Stromal cell of bone marrow (primary cell): ENCODE measurements at regions not wholly inside any gene's neighbourhood (a gene's known extent, or its start where the extent isn't known, plus 50 kb on each side); places are given as distances from the start of the nearest gene placed in this dataset.
"Not testable (repeated sequence)": the region's sequence is repeated elsewhere in the genome, so short reads cannot be mapped to it uniquely, and the experiment has no call there.

Experiments
- DNase-seq: peaks from one replicate; pipeline ENCODE4 v3.0.0-alpha.2; 2012; ENCODE audit warnings: low read depth

DNA sequence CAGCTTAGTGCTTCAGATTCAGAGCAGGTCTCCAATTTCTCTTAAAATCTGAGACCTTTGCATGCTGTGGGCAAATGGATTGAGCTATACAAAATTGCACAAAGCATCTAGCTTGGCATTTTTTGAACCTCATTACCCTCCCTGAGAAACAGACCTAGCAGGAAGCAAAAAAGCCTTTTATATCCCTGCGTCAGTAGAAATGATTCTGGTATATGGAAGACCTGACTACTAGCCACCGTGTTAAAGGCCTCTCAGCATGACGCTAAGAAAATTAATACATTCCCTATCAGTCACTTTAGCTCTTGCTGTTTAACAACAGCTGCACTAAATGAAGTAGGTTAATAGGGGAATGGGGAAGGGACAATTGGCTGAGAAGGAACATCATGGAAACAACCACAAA, 110.7 kb upstream of the SMLR1 start:
- DNase-seq, result no peak

DNA sequence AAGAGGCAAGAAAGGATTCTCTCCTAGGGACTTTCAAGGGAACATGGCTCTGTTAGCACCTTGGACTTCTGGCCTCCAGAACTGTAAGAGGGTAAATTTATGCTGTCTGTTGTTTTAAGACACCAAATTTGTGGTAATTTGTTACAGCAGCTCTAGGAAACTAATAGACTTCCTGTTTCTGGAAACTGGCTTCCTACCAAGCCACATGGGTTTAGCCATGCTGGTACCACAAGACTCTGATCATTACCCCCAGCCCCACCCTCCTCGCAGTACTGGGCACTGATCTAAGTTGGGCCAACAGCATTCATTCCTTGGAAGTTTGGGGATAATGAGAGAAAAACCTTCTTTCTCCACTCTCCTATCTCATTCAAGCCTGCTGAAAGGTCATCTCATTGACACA, 109.5 kb upstream of the SMLR1 start:
- DNase-seq, result no peak

DNA sequence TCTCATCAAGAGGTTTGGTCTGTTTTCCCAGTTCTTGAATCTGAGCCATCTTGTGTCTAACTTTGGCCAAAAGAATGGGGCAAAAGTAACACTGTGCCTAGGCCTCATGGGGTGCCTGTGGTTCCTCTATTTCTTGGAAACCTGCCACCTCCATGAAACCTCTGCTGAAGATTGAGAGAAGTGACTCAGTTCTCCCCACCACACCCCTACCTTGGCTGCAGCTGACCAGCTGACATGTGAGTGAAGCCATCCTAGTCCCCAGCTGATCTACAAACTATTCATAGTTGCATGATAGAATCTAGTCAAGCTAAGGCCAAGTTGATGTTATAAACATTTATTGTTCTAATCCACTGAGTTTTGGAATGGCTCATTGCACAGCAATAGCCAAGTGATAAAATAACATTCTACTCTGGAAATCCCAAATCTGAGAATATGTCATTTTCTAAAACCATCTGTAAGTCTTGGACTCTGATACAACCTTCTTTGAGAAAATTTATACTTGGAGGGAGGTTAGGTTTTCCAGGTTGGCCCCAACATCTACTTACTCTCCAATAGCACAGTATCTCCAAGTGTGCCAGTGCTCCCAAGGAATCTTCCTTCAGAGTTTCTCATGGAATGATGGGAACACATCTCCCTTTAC, 107.0 kb upstream of the SMLR1 start:
- peak; percentile 2 for DNase-seq

DNA sequence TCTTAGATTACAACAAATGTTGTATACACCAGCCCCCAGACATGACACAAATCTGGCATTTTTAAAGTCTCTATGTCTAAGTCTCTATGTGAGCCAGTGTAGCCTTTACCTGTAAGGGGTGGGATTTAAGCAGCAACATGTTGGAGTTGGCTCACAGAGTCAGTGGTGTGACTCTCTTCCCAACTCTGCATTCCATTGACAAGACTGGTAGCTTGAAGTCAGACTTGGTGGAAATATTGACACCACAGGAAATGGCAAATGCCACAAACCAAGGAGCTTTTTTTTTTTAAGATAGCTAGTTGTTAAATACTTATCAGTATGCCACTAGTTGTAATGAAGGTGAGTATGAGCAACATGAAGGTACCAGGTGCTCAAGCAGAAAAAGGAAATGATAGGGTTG, 103.1 kb upstream of the SMLR1 start:
- no peak for DNase-seq

DNA sequence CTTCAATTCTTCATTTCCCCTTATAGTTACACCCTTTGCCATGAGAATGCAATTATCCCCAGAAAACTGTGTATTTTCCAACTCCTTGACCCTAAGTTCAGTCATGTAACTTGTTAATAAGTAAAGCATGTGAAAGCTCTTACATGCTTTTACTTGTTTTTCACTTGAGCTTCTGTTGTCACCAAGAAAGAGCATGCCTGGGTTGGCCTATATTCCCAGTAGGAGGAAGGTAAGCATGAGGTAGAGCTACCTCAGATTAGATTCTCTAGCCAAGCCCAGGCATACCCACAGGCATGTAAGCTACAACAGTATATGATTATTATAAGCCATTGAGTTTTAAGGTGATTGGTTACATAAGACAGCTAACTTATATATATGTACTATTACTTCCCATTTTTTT, 101.7 kb upstream of the SMLR1 start:
- DNase-seq, result no peak

DNA sequence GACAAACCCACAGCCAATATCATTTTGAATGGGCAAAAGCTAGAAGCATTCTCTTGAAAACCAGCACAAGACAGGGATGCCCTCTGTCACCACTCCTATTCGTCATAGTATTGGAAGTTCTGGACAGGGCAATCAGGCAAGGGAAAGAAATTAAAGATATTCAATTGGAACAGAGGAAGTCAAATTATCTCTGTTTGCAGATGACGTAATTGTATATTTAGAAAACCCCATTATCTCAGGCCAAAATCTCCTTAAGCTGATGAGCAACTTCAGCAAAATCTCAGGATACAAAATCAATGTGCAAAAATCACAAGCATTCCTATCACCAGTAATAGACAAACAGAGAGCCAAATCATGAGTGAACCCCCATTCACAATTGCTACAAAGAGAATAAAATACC, 99.1 kb upstream of the SMLR1 start:
- DNase-seq, result not testable (repeated sequence)

DNA sequence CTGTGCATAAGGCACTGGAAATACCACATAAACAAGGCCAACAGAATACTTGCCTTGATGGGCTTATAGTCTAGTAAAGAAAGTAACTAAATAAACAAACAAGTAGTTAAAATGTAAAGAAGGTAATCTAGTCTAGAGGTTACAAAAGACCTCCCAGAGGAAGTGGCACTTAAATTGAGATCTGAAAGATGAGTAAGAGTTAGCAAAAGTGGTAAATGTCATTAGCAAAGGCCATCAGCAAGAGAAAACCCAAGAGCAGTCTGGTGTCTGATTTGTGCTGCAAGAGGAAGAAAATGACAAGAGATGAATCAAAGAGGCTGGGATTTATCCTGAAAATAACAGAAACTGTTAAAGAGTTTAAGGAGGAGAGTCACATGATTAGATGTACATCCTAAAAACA, 96.6 kb upstream of the SMLR1 start:
- no peak for DNase-seq

DNA sequence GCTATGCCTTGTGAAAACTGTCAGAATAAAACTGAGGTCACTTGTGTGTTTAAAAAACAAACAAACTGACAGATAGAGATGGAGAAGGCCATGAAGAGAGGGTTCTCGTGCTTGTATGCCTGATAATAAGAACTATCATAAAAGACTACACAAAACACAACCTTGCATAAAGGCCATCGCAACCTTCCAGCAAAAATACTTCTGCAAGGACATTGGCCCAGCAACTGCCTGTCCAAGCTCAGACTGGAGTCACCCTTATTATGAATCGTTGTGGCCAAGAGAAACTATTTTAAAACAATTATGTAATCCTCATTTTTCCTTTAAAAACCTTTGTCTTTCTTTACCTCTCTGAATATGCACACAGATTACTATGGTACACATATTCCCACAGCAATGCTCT, 93.0 kb upstream of the SMLR1 start:
- no peak for DNase-seq

DNA sequence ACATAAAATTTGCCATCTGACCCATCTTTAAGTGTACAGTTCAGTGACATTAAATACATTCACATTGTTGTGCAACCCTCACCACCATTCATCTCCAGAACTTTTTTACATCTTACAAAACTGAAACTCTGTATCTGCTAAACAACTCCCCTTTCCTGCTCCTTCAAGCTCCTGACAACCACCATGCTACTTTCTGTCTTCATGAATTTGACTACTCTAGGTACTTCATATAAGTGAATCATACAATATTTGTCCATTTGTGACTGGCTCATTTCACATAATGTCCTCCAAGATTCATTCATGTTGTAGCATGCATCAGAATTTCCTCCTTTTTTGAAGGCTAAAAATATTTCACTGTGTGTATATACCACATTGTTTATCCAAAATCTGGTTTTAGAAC, 86.9 kb upstream of the SMLR1 start:
- no peak for DNase-seq

DNA sequence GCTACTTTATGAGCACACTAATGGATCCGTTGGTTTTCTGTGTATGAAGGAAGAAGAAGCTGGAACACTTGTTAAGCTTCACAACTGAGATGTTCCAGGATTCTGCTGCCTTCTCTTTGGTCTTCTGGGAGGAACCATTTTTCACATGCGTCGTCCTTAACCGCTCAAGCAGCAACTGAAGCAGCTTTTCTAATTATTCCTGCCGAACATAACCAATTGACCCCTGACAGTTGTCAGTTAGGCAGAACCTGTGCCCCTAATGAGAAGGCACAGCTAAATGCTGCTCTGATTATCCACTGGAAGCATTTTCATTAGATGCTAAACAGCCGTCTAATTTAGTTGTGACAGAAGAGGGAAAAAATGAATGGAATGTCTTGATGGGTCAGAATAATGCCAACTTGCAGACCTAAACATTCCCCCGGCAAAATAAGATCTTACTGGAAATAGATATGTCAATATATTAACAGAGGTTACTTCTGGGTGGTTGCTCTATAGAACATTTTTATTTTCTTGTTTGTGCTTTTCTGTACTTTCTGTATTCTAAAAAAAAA, 85.0 kb upstream of the SMLR1 start:
- DNase-seq, result no peak

DNA sequence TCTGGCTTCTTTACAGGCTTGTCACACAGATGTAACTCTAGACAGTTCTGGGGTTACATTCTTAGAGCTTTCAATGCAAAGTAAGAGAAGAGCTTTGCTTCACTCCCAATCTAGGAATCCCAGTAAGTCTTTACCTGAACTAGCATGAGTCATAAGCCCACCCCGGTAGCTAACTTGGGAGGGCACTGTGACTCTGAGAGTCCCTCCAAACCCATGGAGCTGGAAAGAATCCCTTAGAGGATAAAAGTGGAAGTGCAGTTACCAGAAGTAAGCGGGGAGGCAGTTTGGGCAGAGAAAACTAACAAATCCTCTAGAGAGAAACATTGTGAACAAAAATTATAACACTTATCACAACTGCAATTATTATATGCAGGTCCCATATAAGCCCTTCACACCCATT, 84.0 kb upstream of the SMLR1 start:
- no peak for DNase-seq

DNA sequence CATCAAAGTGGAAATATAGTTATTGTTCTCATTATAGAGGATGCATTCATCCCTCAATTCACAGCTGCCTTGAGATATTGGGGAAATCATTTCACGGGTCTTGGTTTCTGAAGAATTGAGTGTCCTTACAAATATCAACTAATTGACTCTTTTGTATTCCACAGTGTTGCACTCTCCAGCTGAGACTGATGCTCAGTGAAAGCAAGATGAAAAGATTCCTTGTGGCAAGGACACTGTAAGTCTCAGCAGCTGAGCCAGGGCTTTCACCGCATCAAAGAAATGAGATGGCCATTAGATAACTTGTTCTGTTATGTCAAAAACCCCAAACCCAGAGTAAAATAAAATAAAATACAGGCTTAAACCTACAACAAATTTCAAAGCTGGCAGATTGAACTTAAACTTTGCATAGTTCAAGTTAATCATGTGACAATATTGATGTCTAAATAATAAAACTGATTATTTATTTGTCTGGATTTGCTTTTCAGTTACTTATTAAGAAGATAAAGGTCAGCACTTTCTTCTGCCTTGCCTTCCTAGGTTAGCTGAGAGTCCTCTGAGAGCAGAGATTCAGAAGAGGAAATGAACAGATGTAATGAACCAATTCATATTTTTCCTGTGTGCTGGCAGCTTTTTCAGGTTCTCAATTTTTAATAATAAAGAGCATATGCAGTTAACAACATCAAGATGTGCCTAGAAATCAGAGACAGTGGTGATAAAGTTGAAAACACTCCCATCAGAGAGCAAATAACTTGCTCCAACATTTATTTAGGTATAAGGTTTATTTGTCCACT, 82.4 kb upstream of the SMLR1 start:
- no peak for DNase-seq

DNA sequence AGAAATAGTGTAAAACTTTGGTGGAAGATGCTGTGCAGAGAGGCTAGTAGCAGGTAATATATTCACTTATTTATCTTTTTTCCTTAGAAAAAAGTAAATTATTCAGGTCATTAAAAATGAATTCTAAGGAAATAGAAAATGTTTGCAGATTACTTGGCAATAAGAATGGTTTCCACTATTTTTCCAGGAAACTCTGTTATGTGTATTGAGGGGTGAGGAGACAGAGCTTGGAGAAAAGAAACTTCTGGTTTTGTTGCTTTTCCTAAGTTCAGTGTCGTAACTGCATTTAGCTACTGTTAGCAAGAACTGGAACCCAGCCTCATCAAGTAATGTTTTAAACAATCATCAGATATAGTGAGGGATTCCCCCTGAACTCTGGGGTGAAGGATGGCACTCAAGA, 79.2 kb upstream of the SMLR1 start:
- DNase-seq, result no peak

DNA sequence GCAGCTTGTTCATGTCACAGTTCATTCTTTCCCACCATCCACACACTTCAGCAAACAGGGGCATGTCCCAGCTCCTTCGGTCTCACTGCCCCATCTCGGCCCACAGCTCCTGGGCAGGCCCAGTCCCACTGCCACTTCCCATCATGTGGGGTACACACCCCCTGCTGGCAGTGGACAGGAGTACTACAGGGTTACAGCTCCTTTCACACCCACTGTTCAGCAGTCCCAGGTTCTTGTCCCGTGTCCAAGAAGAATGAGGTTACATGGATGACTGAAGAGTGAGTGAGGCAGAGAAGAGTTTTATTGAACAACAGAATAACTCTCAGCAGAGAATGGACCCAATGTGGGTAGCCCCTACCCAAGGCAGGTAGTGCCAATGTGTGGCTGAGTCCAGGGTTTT, 77.8 kb upstream of the SMLR1 start:
- no peak for DNase-seq

DNA sequence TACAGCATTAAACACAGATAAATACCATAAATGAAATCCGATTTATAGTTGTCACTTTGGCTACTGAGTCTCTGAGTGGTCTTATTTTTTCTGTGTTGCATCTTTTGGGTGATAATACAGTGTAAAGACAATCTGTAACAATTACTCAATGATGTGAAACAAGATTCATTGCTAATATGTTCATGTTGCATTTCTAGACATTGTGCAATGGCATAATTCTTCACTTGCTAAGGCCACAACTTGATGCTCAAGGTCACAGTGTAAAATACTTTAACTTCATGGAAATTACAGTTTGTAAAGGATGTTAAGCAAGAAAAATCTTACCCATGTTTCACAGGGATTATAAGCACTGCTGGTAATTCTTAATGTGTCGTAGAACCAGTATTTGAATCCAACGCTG, 74.9 kb upstream of the SMLR1 start:
- no peak for DNase-seq

DNA sequence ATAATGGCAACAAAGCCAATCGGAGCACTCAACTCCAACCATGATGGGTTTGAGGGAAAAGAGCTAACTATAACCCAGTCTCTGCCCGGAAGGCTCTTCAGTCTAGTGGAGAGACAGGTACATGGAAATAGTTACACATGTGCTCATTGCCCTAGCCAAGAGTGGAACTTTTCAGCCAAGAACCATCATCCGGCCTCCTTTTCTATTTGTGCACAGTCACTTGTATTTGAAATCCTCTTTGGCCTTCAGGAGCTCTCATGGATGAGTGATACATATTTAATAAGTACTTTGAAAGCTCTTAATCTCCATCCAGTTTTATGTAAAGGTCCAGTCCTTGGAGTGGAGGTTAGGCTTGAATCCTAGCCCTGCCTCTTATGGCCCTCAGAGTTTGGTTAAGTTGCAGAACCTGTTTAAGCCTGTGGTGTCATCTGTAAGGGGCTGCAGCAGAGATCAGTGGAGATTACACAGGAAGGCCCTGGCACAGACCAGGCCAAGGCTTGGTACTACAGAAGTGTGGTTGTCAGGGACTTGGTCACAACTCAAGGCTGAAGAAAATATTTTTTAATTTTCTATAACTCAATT, 72.3 kb upstream of the SMLR1 start:
- no peak for DNase-seq

DNA sequence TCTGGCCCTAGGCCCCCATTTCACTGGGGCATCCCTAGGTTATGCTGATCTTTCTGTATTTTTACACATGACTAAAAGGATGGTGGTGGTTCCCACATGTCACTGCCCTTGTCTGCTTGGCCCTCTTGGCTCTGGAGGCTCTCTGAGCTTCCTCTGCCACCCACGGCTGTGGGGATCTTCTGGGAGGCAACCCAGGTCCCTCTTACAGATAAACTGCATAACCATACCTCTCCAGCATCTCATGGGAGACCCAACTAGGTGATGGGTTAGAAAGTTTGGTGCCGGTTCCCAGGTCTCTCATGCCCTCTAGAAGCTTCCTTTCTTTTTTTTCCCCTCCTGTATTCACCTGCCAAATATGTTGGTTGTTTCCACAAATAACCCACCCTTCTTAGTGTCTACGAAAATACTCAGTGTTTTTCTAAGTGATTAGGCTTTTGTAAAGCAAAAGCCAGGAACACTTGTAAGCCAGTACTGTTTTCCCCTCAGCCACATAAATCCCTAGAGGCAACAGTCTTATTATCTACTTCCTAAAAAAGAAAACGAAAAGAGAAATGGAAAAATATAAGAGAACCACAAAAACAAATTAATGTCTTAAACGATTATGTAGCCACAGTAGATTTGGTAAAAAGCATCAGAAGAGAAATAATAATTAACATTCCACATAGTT, 71.7 kb upstream of the SMLR1 start:
- no peak for DNase-seq

DNA sequence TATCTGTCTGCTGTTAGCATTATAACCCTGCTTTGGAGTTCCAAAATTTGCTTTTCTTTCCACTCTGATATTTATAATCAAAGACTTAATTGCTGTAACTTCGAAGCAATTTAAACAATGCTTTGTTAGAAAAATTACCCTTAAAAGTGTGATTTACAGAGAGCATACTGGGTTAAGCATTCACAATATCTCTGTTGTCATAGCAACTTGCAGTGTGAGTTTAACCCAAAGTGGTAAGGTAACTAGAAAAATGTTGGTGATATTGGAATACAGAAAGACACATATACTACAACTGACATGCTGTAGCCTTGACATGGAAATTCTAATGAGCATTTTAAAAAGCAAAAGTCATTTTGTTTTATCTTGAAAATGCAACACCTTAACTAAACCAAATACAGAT, 70.4 kb upstream of the SMLR1 start:
- DNase-seq, result no peak

DNA sequence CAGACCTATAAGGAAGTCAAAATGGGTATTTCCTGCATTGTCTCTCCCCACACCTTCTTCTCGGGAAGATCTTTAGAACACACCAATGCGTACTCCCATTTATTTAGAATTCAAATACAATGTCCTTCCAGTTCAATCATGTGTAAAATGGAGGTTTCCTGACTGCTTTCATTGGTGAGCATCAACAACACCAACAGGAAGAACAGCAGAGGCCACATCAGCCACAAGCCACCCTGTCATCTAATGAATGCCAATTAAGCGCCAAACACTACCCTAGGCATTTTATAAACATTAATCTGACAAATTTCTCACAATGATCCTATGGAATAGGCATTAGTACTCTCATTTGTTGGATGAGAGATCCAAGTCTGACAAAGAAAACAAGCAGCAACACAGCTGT, 68.4 kb upstream of the SMLR1 start:
- no peak for DNase-seq

DNA sequence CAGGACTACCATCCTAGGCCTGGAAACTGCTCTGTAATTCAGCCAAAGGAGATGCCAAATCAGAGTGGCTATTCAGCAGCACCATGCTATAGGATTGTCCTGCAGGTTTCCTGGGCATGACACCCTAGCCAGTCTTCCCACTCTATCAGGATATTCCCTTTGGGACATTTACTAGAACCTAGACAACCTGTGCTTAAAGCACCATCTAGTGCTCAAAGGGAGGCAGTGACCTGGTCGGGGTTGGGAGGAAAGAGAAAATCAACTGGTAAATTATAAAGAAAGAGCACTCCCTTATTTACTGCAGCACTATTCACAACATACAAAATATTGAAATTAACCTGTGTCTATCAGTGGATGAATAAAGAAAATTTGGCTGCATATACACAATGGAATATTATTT, 67.2 kb upstream of the SMLR1 start:
- no peak for DNase-seq

DNA sequence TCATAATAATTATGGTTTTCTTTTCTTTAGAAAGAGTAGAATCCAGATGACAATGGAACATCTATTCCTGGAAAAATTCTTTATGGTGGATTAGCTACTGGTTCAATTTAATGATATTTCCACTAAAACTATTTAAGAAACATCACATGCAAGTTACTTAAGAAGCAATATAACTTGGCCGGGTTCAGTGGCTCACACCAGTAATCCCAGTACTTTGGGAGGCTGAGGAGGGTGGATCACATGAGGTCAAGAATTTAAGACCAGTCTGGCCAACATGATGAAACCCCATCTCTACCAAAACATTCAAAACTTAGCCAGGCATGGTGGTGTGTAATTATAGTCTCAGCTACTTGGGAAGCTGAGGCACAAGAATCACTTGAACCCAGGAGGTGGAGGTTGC, 65.9 kb upstream of the SMLR1 start:
- DNase-seq, result no peak

DNA sequence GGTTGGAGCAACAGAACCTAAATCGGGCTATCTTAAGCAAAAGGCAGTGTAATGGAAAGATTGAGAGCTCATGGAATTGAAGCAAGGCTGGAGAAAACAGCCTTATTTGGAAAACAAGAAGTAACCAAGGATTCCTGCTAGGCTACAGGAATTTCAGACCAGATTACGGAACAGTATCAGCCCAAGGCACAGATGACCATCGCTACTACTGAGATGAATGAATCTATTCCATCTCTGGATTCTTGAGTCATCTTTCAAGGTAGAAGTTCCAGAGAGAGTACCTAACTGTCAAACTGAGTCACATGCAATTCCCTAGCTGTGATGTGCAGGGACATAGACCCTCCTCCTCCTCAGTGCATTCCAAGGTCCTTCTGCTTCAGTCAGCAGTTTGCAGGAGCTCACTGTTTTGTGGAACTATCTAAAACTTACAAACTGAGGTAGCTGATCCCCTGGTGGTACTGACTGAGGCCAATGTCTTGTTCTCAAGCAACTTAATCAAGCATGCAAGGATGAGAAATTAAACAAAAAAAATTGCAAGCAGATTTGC, 62.0 kb upstream of the SMLR1 start:
- no peak for DNase-seq
